K562 (cell line): ENCODE measurements at regions not wholly inside any gene's neighbourhood (a gene's known extent, or its start where the extent isn't known, plus 50 kb on each side); places are given as distances from the start of the nearest gene placed in this dataset.

Experiments used
- ARNT ChIP-seq, 2 experiments: fragments of 450-650 bp; IDR thresholded peaks; 2 replicates each; pipeline ENCODE4 v1.6.1; 2016; ENCODE audit warnings: mild to moderate bottlenecking in 1 of 2
- CXXC5 ChIP-seq: fragments of 250-450 bp; sonication (Bioruptor Pico); IDR thresholded peaks from 2 replicates; pipeline ENCODE4 v1.8.0; 2022; ENCODE audit warnings: inconsistent platforms, mild to moderate bottlenecking, moderate library complexity
- HNRNPK ChIP-seq: fragments of 200-400 bp; formaldehyde crosslinking; IDR thresholded peaks from one replicate; pipeline ENCODE4 v1.6.1; 2018; ENCODE audit warnings: mild to moderate bottlenecking, low read depth, low read length; ENCODE audit not compliant: poor library complexity, severe bottlenecking
- JUN ChIP-seq, 2 experiments: sonication (generic) in 1 of 2; formaldehyde crosslinking in 1 of 2; IDR thresholded peaks; 2 replicates each; pipeline versions ENCODE4 v1.6.1 to v1.8.0; 2012 to 2022; ENCODE audit warnings: borderline replicate concordance in 2 of 2, mild to moderate bottlenecking in 2 of 2, improper control_type of control experiment in 1 of 2, low read depth in 1 of 2, low read length in 1 of 2, missing genetic modification reagents in 1 of 2
- KLF6 ChIP-seq: fragments of 250-450 bp; sonication (Bioruptor Pico); IDR thresholded peaks from 2 replicates; pipeline ENCODE4 v1.4.0; 2020; ENCODE audit warnings: mild to moderate bottlenecking, moderate library complexity, borderline replicate concordance
- MLLT1 ChIP-seq, 2 experiments: fragments of 450-650 bp; IDR thresholded peaks; 2 replicates each; pipeline ENCODE4 v1.6.1; 2016
- NELFE ChIP-seq: IDR thresholded peaks from 2 replicates; pipeline ENCODE4 v1.6.1; 2011; ENCODE audit warnings: mild to moderate bottlenecking; ENCODE audit not compliant: insufficient read depth, insufficient read length
- NFE2 ChIP-seq: IDR thresholded peaks from 2 replicates; pipeline ENCODE4 v1.6.1; 2014; ENCODE audit warnings: antibody characterized with exemption, low read depth
- NFXL1 ChIP-seq: fragments of 450-650 bp; formaldehyde crosslinking; IDR thresholded peaks from 2 replicates; pipeline ENCODE4 v1.4.0; 2021; ENCODE audit warnings: mild to moderate bottlenecking
- PYGO2 ChIP-seq: fragments of 450-650 bp; IDR thresholded peaks from 2 replicates; pipeline ENCODE4 v1.6.1; 2016; ENCODE audit warnings: mild to moderate bottlenecking, missing genetic modification characterization, moderate library complexity, missing compliant biosample characterization
- SP2 ChIP-seq: IDR thresholded peaks from 2 replicates; pipeline ENCODE4 v1.6.1; 2011; ENCODE audit warnings: mild to moderate bottlenecking, low read depth, low read length, moderate library complexity; ENCODE audit not compliant: poor library complexity, severe bottlenecking; ENCODE audit errors: extremely low read depth
- TEAD4 ChIP-seq, 2 experiments: sonication (generic) in 1 of 2; formaldehyde crosslinking in 1 of 2; IDR thresholded peaks; 2 replicates each; pipeline versions ENCODE4 v1.6.1 to v1.8.0; 2012 to 2022; ENCODE audit warnings: borderline replicate concordance in 1 of 2, inconsistent platforms in 1 of 2, low read length in 1 of 2, mild to moderate bottlenecking in 1 of 2, missing genetic modification reagents in 1 of 2
- ZNF197 ChIP-seq: fragments of 200-800 bp; sonication (Bioruptor generic); IDR thresholded peaks from 2 replicates; pipeline ENCODE4 v1.6.1; 2016; ENCODE audit warnings: low read depth, missing genetic modification characterization, missing compliant biosample characterization
- ZNF282 ChIP-seq: sonication (generic); formaldehyde crosslinking; IDR thresholded peaks from 2 replicates; pipeline ENCODE4 v1.8.1; 2023; ENCODE audit warnings: missing genetic modification reagents
- ZNF609 ChIP-seq: sonication (generic); formaldehyde crosslinking; IDR thresholded peaks from 2 replicates; pipeline ENCODE4 v1.8.1; 2023; ENCODE audit warnings: missing genetic modification reagents, mild to moderate bottlenecking, borderline replicate concordance
- TF ChIP-seq, protein P1 (sequence below): fragments of 450-650 bp; formaldehyde crosslinking; IDR thresholded peaks from 2 replicates; pipeline ENCODE4 v1.4.0; 2020; ENCODE audit warnings: mild to moderate bottlenecking, moderate library complexity
- TF ChIP-seq, protein P2 (sequence below): fragments of 250-450 bp; sonication (Bioruptor Pico); IDR thresholded peaks from 2 replicates; pipeline ENCODE4 v1.4.0; 2020; ENCODE audit warnings: mild to moderate bottlenecking, moderate library complexity

DNA sequence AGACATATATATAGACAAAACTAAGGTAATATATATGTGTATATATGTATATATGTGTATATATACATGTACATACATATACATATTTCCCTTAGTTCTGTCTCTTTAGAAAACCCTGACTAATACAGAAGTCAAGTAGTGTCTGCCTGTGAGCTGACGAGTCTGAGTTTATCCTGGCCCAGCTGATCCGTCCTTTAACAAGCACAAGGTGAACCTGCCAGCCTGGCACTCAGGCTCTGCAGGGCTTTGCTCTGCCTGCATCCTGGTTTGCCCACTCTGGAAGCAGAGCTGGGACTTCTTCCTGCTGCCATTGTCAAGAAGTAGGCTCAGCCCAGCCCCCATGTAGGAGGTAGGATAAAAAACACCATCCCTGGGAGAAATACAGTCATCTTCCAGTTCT, 388.0 kb downstream of the ICE1 start (continued):
- TF ChIP-seq ZNF609 (CRISPR knock-in tag) (no peak), TEAD4 (IDR thresholded peaks at IDR 0.05; ENCODE audit: low read length) (no peak), TEAD4 (CRISPR knock-in tag; IDR thresholded peaks at IDR 0.05; ENCODE audit: borderline replicate concordance) (no peak), MLLT1 (IDR thresholded peaks at IDR 0.05) (no peak), JUN (IDR thresholded peaks at IDR 0.05; ENCODE audit: borderline replicate concordance, low read depth, low read length) (no peak), JUN (CRISPR knock-in tag; IDR thresholded peaks at IDR 0.05; ENCODE audit: borderline replicate concordance) (no peak), CXXC5 (CRISPR knock-in tag) (no peak), ARNT (IDR thresholded peaks at IDR 0.05) (no peak), ZNF282 (CRISPR knock-in tag) (no peak), PYGO2 (no peak), ZNF197 (CRISPR knock-in tag) (no peak), NFXL1 (CRISPR knock-in tag) (no peak), NELFE (no peak), HNRNPK (no peak), NFE2 (no peak), KLF6 (CRISPR knock-in tag) (no peak), SP2 (no peak)
- TF ChIP-seq, protein P1, sequence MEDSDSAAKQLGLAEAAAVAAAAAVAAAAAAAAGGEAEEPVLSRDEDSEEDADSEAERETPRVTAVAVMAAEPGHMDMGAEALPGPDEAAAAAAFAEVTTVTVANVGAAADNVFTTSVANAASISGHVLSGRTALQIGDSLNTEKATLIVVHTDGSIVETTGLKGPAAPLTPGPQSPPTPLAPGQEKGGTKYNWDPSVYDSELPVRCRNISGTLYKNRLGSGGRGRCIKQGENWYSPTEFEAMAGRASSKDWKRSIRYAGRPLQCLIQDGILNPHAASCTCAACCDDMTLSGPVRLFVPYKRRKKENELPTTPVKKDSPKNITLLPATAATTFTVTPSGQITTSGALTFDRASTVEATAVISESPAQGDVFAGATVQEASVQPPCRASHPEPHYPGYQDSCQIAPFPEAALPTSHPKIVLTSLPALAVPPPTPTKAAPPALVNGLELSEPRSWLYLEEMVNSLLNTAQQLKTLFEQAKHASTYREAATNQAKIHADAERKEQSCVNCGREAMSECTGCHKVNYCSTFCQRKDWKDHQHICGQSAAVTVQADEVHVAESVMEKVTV (CRISPR knock-in tag) = no peak
- TF ChIP-seq, protein P2, sequence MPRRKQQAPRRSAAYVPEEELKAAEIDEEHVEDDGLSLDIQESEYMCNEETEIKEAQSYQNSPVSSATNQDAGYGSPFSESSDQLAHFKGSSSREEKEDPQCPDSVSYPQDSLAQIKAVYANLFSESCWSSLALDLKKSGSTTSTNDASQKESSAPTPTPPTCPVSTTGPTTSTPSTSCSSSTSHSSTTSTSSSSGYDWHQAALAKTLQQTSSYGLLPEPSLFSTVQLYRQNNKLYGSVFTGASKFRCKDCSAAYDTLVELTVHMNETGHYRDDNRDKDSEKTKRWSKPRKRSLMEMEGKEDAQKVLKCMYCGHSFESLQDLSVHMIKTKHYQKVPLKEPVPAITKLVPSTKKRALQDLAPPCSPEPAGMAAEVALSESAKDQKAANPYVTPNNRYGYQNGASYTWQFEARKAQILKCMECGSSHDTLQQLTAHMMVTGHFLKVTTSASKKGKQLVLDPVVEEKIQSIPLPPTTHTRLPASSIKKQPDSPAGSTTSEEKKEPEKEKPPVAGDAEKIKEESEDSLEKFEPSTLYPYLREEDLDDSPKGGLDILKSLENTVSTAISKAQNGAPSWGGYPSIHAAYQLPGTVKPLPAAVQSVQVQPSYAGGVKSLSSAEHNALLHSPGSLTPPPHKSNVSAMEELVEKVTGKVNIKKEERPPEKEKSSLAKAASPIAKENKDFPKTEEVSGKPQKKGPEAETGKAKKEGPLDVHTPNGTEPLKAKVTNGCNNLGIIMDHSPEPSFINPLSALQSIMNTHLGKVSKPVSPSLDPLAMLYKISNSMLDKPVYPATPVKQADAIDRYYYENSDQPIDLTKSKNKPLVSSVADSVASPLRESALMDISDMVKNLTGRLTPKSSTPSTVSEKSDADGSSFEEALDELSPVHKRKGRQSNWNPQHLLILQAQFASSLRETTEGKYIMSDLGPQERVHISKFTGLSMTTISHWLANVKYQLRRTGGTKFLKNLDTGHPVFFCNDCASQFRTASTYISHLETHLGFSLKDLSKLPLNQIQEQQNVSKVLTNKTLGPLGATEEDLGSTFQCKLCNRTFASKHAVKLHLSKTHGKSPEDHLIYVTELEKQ (CRISPR knock-in tag) = no peak
- TF ChIP-seq, all 486 proteins: peak for 0
